Glomerular visceral epithelial cell (primary cell): ENCODE measurements at regions not wholly inside any gene's neighbourhood (a gene's known extent, or its start where the extent isn't known, plus 50 kb on each side); places are given as distances from the start of the nearest gene placed in this dataset.

ENCODE experiments used
- DNase-seq: peaks from one replicate; pipeline ENCODE4 v3.0.0-alpha.2; 2016; ENCODE audit errors: extremely low spot score

DNA sequence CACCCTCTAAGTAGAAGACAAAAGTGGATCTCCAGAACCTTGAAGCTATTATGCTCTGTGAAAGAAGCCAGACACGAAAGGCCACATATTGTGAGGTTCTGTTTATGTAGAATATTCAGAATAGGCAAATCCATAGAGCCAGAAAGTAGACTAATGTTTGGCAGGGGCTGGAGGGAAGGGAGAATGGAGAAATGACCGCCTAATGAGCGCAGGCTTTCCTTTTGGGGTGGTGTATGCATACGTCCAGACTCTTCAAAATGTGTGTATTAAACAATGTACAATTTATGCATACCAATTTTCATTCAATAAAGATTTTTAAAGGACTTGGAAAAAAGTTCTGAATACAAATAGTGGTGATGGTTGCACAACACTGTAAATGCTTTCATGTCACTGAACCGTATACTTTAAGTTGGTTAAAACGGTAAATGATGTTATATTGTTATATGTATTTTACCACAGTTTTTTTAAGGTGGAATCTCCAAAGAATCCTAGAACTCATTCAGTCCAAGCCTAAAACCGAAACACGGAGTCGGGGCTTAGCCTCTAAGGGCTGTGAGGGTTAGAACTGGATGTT lies 397.4 kb downstream of the SOX9 start:
- DNase-seq: no peak

DNA sequence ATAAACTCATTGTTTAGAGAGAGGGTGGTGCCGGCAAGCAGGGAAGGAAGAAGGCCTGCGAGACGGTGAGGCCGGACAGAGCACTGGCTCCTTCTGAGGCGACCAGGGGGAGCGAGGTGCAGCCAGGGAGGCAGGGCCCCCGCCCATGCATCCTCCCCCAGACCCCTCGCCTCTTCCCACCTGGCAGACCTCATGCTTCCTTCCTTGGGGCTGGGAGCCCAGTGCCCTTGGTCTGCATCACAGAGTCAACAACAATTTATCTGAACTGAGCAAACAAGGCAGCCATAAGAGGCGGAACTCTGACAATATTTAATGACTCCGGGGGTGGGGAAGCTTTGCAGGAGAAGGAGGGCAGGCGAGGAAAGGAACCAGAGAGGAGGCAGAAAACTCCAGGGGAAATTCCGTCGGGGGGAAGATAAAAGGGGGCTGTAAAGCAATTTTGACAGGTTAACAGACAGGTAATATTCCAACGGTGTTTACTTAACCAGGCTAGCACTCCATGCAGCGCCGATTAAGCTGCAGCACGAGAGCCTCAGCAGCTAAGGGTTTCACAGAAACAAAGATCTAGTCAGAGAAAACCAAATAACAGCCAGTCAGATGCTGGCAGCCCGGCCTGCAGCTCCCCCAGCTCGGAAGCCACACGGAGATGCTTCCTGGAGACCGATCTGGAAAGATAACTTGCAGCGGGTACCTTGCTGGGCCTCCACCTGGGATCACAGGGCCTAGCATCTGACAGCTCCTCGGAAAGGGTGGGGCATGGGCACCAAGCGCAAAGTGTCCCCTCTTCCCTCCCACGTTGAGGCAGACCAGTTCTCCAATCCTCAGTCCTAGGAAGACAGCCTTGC lies 398.2 kb downstream of the SOX9 start:
- DNase-seq: no peak

DNA sequence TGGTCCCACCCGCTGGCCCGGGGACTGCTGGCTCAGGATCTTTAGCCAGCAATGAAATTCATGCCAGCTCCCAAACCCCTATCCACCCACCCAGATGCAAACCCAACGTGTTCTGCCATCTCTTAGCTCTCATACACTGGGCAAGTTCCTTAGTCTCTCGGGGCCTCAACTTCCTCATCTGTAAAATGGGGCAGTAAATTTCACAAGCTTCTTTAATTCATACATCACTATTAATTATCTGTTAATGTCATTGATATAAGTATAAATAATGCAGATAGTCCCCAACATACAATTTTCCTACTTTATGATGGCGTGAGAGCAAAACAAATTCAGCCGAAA lies 398.7 kb downstream of the SOX9 start:
- no peak for DNase-seq

DNA sequence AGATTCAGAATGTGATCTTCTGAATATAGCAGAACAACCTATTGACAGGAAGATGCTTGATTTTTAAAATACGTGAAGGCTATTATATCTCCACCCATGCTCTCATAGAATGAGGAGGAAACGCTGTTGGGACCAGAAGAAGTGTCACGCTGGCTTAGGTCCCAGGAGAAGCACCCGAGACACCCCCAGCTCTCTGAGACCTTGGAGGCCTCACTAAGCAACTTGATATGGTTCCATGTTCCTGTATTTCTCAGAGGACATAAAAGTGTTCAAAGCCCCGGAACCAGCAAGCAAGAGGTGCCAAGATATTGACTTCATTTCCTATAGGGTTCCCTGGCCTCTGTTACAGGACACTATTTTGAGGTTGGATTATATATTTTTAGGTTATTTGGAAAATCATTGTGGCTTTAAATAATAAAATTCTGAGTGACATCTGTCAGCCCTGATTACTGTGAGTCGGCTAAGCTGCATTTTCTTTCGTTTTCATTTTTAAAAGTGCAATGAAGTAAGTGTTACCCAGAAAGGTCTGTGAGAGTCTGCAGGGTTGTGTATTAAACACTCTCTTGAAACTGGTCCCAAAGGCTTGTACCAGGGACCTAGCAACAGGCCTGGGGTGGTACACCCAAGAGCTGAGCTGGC lies 400.0 kb downstream of the SOX9 start:
- DNase-seq: no peak

DNA sequence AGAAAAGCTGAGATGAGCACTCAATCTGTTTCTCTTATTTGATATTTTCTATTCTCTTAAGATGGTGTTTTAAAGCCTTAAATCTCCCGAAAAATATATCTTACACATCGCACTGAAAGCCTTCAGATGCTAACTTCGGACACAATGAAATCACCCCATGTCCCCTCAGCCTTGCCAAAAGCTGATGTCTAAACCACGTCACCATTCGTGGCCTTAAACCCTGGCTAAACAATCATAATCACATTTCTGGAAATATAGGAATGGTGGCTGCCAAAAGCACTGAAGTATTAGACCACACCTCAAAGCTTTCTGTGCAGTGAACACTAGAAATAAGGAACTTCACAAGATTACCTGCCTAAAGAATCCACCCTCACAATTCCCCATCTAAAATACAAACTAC lies 402.7 kb downstream of the SOX9 start:
- no peak for DNase-seq

DNA sequence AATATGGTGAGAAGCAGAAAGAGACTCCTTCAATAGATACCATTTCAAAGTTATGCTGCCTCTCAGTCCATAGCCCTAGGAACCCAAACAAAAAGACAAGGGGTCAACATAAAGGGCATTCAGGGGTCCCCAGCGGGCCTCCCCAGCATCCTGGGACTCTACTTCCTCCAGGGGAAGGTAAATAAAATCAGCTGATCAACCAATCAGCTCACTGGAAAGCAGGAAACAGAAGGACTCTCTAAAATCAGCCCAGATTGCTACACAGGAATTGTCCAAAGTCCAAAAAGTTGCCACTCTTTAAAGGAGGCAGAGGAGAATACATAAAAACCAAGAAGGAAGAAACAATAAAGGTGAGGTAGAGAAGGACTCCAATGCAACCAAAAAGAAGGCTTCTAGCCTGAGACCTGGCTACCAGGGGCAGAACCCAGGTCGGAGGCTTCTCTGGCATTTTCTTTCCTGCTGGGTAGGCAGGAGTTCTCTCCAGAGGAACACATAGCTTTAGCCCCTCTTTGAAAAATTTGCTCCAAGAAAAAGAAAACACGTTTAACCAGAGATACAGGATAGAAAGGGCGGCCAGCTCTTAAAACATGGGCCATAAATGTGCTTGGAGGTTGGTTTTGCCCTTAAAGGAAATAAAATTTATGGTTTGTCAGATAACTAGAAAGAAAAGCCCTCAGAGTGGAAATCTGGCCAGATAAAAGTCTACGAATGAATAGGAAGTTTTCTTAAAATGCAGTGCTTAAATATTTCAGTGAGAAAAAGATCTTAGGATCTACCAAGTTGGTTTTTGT lies 404.6 kb downstream of the SOX9 start:
- no peak for DNase-seq

DNA sequence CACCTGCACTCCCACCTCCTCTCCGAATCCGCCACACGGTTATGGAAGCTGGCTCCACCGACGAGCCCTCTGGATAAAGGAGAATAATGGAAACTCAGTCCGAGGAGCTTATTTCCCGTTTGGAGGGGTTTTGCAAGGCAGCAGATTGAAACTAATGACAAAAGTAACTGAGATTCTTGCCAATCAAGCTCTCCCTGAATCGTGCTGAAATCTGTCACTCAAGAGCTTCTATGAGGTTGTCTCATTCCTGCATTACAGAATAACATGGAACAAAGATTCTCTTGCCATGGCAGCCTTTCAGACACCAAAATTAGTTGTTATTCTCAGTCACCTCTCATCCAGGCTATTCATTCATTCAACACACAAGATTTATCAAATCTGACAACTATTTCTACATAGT lies 405.9 kb downstream of the SOX9 start:
- no peak for DNase-seq

DNA sequence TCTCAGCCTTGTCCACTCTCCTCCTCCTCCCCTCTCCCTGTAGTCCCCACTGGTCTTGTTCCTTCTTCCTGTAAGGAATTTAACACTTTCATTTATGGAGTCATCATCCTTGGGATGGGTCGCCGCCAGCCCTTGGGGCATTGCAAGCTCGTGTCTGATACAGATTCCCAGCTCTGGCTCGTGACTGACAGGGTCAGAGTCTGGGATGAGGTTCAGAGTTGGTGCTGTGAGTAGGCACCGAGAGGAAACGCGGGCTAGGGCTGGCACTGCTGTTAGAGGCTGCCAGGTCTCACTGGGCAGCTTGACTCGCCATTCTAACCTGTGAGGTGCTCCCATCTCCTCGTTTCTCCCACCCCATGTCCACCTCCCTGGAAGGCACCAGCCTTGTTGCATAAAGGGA lies 407.0 kb downstream of the SOX9 start:
- DNase-seq: no peak

DNA sequence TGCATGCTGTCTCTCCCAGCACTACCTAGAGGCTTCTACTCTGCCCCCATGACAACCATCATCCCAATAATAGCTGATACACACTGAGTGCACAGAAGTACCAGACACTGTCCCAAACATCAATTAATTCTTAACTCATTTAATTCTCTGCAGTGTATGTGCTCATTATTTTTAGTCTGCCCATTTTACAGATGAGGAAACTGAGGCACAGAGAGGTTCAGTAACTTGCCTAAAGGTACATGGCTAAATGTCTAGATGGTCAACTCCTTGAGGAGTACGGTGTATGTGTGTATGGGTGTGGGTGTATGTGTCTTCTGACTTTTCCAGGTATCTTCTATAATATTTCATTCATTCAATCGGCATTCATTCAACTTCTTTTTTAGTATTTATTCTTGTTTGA lies 407.9 kb downstream of the SOX9 start:
- DNase-seq: no peak

DNA sequence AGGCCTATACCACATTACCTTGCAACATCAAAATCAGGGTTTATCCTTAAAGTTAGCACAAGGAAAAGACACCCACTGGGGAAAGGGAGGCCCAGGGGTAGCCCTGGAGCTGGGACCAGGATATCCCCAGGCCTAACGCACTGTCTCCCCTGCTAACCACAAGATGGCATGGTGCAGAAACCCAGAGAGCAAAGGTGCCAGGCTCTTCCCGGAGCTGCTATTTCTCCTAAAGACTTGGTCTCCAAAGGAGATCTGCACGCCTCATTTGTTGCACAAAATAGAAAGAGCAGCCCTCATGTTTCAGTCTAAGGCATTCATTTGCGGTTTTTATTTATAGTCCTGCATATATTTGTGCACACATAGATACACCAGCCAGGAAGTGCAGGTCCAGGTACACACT lies 408.6 kb downstream of the SOX9 start:
- peak; percentile 54 for DNase-seq

DNA sequence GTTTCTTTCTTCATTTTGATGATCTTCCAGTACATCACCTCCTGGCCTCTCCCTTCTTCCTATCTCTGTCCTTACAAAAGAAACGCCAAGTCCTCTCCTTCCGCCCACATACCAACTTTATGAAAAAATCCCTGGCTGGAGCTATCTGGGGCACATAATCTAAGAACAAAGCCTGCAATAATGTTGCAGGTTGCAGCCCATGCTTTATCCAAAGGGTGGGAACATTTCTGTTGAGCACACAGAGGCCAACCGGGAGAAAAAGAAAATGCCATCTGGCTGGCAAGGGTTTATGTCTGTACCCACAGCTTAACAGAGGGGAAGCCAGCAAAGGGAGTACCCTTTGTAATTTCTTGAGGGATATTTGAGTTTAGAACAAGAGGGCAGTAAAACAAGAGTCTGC lies 409.6 kb downstream of the SOX9 start:
- DNase-seq: no peak

DNA sequence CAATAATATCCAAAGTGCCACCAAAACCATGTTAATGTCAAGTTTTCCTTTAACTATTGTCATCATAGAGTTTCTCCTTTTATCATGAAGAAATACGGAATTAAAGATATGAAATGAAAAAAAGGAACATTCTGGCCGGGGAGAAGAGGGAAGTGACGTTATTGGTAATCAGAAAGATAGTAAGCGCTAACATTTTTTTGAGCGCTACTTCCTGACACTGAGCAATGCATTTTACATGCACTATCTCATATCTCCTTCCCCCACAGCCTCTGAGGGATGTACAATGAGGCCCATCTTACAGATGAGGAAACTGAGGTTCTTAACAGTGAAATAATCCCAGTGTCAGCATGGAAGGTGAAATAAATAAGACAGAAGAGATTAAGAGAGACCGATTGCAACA lies 410.9 kb downstream of the SOX9 start:
- DNase-seq: no peak

DNA sequence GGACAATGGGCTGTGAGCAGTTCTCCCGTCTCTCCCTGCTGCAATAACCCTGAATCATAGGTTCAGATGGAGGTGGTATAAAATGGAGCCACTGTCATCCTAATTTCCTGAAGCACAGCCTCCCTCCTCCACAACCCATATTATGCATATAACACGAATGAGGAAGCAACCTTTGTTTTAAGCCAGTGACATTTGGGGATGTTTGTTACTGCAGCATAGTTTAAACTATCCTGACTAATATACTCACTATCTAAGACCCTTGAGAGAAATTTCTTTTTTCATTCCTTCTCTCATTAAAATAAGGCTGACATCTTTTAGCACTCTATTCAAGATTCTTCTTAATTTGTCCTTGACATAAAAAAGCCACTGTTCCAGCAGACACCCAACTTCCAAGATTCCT lies 413.4 kb downstream of the SOX9 start:
- no peak for DNase-seq

DNA sequence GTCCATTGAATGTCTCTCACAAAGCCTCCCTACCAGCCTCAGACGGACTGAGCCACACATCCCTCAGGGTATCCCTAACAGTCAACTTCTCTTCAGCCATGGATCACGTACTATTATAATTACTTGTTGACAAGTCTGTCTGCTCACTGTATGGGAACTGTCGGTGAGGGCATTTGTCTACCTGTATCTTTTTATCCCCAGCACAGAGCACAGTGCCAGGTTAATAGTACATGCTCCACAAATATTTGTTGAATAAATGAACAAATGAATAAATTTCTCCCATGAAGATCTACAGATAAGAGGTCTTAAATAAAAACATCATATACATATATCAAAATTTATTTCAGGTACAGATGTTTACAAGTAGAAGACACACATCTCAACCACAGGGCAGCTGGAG lies 414.0 kb downstream of the SOX9 start:
- no peak for DNase-seq

DNA sequence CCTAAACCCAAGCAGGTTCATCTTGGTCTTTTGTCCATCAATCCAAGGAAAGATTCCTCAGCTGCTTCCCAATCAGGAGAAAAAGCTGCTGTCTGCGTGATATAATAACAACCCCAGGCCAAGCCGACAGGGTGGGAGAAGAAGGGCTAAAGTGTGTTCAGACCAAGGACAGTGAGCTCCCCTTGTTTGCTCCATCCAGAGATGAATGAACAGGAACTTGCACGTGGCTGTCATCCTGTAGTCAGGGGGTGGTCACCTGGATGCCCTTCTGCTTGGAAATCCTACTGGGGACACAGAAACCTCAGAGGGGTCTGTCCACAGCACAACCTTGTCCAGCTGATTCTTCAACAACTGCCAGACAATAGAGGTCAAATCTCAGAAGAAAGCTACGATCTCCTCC lies 414.5 kb downstream of the SOX9 start:
- no peak for DNase-seq

DNA sequence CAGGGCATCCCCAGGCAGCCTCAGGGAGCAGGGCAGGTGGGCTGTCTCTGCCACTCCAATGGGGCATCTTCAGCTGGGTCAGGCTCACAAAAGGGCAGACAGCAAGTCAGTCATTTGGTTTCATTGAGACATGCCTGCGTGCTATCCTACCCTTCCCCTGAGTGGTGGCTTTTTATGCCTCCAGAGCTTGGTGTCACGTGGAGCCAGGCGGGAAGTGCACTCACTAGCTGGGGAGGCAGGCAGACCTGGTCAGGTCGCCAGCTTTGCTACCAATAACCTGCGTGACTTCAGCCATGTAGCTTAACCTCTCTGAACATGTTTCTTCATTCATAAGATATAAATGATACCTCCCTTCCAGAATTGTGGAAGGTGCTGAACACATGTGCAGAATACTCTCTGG lies 415.0 kb downstream of the SOX9 start:
- DNase-seq: no peak

DNA sequence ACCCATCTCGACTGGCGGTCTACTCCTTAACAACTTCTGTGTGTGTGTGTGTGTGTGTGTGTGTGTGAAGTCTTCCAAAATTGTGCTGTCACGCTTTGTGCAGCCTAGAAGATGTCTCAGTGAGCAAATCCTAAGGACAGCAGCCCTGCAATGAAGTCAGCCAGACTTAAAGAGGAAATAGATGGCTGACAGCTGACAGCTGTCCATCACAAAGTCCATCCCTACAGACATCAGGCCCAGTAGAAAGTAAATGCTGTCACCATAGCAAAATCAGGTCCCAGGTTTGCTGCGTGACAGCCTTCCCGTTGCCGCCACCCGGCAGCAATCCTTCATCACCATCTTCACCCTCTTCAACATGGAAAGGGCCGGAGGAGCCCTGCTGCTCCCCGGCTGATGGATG lies 416.0 kb downstream of the SOX9 start:
- no peak for DNase-seq

DNA sequence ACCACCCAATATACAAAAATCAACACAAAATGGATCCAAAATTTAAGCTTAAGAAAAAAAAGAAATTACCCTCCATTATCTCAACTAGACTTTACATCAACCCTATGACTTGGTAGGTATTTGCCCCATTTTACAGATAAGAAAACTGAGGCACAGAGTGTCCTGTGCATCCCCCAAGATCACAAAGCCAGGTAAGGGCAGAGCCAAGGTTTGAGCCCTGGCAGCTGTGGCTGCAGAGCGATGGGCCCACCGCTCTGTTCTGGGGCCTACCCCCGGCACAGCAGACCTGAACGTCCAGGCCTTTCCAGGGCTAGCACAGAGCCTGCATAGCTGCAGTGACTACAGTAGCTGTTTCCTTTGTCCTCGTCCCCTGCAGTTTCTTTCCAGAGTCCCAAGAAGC lies 417.6 kb downstream of the SOX9 start:
- DNase-seq: no peak

DNA sequence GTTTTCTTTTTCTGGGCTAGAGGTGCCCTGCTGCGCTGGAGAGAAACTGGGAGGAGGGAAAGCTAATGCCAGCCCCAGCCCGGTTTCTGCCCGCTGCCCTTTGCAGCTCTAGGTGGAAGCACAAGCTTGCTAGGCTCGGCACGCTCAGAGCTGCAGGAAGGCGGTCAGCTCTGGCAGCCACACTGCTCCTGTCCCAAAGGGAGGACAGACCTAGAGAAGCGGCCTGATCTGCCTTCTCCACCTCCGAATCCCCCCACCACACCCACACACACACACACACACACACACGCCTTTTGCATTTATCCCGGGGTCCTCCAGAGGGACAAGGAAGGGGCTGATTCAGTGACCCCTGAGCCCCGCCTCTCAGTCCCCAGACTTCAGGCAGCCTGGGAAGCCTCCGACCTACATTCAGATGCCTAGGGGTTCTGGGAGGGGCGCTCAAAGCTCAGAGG lies 418.1 kb downstream of the SOX9 start:
- DNase-seq: no peak

DNA sequence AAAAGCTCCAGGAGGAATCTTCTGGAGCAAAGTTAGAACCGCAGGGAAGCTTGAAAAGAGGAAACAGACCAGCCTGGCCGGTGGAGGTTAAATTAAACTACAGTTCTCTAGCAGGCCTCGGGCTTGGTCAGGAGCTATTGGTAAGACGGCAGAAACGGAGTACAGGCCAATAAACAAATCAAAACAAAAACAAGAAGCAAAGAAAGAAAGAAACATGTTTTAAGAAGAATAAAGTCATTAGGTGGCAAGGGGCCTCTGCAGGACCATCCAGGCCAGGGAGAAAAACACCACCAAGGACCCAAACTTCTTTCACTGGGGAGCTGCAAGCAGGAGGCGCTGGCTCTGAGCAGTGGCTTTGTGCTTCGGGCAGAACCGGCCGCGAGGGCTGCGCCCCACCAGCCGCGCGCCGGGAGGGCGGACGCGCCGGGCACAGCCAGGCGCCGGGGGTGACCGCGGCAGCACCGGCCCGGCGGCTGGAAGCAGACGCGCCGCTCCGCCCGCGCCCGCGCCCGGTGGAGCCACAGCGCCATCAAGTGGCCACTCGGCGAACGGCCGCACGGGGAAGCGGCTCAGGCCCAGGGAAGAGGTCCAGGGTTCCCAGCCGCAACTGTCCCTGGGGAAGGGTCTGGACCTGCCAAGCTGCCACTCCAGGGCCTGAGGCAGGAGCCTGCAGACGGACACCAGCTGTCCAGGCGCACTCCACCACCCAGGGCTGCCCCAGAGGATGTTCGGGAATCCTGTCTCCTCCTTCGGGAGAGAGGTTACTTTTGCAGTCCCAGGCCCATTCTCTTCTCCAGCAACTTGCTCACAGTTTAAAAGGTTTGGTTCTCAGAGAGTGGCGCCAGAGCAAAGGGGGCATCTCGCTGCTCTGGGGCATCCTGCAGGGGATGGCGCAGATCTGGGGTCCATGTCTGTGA lies 419.4 kb downstream of the SOX9 start:
- peak; percentile 85 for DNase-seq

DNA sequence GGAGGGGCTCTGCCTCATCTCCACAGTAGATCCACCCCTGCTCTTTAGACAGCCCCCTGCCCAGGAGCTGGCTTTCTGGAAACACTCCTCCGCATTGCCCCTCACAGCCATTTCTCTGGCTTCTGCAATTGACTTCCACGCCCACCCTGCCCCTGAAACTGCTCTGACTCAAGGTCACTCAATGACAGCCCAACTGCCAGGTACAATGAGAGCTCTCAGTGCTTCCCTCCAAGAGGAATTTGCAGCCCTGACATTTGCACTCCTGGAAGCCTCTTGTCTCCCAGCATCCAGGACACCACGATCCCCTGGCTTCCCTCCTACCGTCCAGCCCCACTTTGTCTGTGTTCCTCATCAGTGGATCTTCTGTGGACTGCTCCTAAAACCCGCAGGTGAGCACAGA lies 421.5 kb downstream of the SOX9 start:
- no peak for DNase-seq
